Keratinocyte (primary cell): ENCODE measurements at regions not wholly inside any gene's neighbourhood (a gene's known extent, or its start where the extent isn't known, plus 50 kb on each side); places are given as distances from the start of the nearest gene placed in this dataset.

ENCODE experiments used
- EZH2 ChIP-seq: IDR thresholded peaks from one replicate; pipeline ENCODE4 v1.6.1; 2012; ENCODE audit warnings: inconsistent platforms, mild to moderate bottlenecking, low read length, moderate library complexity
- TF ChIP-seq, protein P1 (sequence below), 3 experiments: IDR thresholded peaks in 1 of 3; conservative IDR thresholded peaks in 1 of 3; optimal IDR thresholded peaks in 1 of 3; 2 replicates in 2 of 3; 3 replicates in 1 of 3; pipeline versions ENCODE3 to v1.5.1; 2011; ENCODE audit warnings: low read length in 3 of 3, mild to moderate bottlenecking in 3 of 3, moderate library complexity in 2 of 3, control low read depth in 1 of 3, inconsistent platforms in 1 of 3; ENCODE audit not compliant: insufficient read depth in 2 of 3; ENCODE audit errors: extremely low read depth in 1 of 3

DNA sequence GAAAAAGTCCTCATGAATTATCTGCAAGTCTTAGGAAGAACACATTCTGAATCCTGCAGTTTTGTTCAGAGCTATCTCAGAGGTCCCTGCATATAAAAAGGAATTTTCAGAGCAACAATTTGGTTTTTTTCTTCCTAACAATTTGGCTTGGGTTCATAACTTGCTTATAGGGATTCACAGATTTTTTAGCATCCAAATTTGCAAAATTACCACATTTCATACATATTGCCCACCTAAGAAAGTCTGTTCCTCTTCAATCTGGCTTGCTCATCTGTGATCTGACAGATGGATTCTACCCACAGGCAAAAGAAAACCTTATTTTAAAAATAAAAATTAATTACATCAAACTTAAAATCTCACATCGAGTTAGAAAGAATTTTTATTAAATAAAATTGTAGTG is 714.4 kb upstream of the NCAM2 start:
- TF ChIP-seq, protein P1, sequence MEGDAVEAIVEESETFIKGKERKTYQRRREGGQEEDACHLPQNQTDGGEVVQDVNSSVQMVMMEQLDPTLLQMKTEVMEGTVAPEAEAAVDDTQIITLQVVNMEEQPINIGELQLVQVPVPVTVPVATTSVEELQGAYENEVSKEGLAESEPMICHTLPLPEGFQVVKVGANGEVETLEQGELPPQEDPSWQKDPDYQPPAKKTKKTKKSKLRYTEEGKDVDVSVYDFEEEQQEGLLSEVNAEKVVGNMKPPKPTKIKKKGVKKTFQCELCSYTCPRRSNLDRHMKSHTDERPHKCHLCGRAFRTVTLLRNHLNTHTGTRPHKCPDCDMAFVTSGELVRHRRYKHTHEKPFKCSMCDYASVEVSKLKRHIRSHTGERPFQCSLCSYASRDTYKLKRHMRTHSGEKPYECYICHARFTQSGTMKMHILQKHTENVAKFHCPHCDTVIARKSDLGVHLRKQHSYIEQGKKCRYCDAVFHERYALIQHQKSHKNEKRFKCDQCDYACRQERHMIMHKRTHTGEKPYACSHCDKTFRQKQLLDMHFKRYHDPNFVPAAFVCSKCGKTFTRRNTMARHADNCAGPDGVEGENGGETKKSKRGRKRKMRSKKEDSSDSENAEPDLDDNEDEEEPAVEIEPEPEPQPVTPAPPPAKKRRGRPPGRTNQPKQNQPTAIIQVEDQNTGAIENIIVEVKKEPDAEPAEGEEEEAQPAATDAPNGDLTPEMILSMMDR (optimal IDR thresholded peaks at IDR 0.05 in 1 of 3, IDR thresholded peaks at IDR 0.05 in 1 of 3, conservative IDR thresholded peaks at IDR 0.05 in 1 of 3; ENCODE audit: extremely low read depth in 1 of 3, insufficient read depth in 2 of 3, low read length in 3 of 3), result no peak
- TF ChIP-seq EZH2, result no peak
